SH-SY5Y (cell line): ENCODE measurements at regions not wholly inside any gene's neighbourhood (a gene's known extent, or its start where the extent isn't known, plus 50 kb on each side); places are given as distances from the start of the nearest gene placed in this dataset.

ENCODE experiments used
- GATA2 ChIP-seq: IDR thresholded peaks from 2 replicates; pipeline ENCODE4 v1.6.1; 2011; ENCODE audit warnings: mild to moderate bottlenecking, low read depth, low read length
- GATA3 ChIP-seq: IDR thresholded peaks from 2 replicates; pipeline ENCODE4 v1.6.1; 2011; ENCODE audit warnings: low read depth, mild to moderate bottlenecking, low read length, moderate library complexity

DNA sequence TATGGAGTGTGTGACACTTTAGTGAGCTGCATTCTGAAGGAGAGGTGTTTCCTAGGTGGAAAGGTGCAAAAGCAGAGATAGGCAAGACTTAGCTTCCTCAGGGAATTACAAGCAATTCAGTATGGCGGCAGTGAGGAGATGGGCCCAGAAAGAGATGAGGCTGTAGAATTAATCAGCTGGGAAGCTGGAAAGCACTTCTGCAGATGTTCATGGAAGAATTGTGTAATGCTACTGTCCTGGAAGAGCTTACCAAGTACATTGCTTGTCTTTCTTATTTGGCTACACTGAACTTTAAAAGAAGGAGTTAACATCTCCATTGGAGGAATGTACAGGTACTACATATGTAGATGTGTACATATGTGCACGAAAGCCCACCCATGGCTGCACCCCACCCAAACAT is 103.7 kb upstream of the DPT start:
- TF ChIP-seq GATA2 = no peak
- no peak for TF ChIP-seq GATA3
